ENCODE measurements at regions not wholly inside any gene's neighbourhood (a gene's known extent, or its start where the extent isn't known, plus 50 kb on each side); places are given as distances from the start of the nearest gene placed in this dataset.

DNA sequence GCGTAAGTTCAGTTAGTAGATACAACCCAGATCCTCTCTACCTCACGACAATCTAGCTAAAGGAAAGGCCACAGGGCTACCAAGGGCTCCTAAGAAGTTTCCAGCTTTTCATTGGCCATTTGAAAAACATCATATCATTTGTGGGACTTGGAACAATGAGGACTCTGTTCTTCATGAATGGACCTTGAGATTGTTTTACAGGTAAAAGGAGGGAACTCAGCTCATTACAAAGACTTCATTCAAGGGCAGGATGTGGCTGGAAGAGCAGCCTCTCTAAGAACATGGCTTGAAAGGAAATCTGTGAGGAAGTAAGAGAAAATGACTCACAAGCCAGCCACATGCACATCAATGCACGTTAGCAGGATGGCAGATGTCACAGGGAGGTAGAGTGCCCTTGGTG, 105.9 kb upstream of the SLC7A11 start:
- CTCF ChIA-PET, result no interaction called here
- Histone ChIP-seq H3K9me2 (replicated peaks; ENCODE audit: low read length) (no peaks in the 10 kb centered on the region), H3K4me2 (ENCODE audit: low read length) (peak overlapping the region; percentile 42), H3K27ac (ENCODE audit: low read length) (peak overlapping the region; percentile 97), H3K9ac (ENCODE audit: low read length) (peak overlapping the region; percentile 66), H3K4me3 (ENCODE audit: low read length) (no peak overlapping the region), H3F3A (ENCODE audit: low read length, unreplicated experiment) (no peaks in the 10 kb centered on the region), H4K20me1 (ENCODE audit: low read length) (no peaks in the 10 kb centered on the region), H3K9me3 (ENCODE audit: low read length) (no peaks in the 10 kb centered on the region), H3K4me1 (ENCODE audit: insufficient read depth, low read length) (peaks cover 21% of the 10 kb centered on the region), H3K27me3 (ENCODE audit: low read length) (no peaks in the 10 kb centered on the region), H2AFZ (ENCODE audit: low read length) (peak overlapping the region; percentile 20; the same call in 1 of the 2 replicates), H3K36me3 (ENCODE audit: low read depth, low read length) (no peaks in the 10 kb centered on the region), H3K79me2 (ENCODE audit: low read length) (no peaks in the 10 kb centered on the region)
- intact Hi-C loops (cut with micrococcal nuclease), result no loop called here
- TSS peak; percentile 82 for BruUV-seq (replicated peaks)
- ATAC-seq (peak; percentile 78), DNase-seq (peak; percentile 75)
- POLR2A ChIA-PET (ENCODE audit: unreplicated experiment), result interaction anchor here (0.5 kb wide), 1 partner anchor 125 kb away, joined by 4 read pairs; no protein-coding TSS in a partner anchor
- TF ChIP-seq EZH2phosphoT487 (IDR thresholded peaks at IDR 0.05; ENCODE audit: borderline replicate concordance, low read length) (no peak), EZH2 (IDR thresholded peaks at IDR 0.05; ENCODE audit: low read length, unreplicated experiment) (no peak)
- TF ChIP-seq, protein P1, sequence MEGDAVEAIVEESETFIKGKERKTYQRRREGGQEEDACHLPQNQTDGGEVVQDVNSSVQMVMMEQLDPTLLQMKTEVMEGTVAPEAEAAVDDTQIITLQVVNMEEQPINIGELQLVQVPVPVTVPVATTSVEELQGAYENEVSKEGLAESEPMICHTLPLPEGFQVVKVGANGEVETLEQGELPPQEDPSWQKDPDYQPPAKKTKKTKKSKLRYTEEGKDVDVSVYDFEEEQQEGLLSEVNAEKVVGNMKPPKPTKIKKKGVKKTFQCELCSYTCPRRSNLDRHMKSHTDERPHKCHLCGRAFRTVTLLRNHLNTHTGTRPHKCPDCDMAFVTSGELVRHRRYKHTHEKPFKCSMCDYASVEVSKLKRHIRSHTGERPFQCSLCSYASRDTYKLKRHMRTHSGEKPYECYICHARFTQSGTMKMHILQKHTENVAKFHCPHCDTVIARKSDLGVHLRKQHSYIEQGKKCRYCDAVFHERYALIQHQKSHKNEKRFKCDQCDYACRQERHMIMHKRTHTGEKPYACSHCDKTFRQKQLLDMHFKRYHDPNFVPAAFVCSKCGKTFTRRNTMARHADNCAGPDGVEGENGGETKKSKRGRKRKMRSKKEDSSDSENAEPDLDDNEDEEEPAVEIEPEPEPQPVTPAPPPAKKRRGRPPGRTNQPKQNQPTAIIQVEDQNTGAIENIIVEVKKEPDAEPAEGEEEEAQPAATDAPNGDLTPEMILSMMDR (conservative IDR thresholded peaks at IDR 0.05; ENCODE audit: low read depth, low read length), result no peak

DNA sequence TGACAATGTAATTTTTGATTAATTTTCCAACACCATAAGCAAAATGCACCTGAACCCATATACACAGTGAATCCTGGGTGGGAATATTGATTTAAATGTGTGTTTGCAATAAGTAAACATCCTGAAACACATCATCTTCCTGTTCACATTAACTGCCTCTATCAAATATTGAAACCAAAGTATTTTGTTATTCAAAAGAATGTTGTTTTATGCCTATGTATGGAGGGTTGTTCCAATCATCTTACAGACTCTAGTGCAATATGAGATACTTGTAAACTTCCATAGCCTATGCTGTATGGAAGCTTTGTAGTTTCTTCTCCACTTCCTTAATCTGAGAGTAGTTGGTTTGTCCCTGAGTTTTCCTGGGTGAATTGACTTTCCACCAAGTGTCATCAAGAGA, 105.4 kb upstream of the SLC7A11 start:
- Histone ChIP-seq H3K9ac (ENCODE audit: low read length) (peak overlapping the region; percentile 66), H2AFZ (ENCODE audit: low read length) (peak overlapping the region; percentile 20; the same call in 1 of the 2 replicates), H3K27ac (ENCODE audit: low read length) (peak overlapping the region; percentile 97), H3K27me3 (ENCODE audit: low read length) (no peaks in the 10 kb centered on the region), H3K9me2 (replicated peaks; ENCODE audit: low read length) (no peaks in the 10 kb centered on the region), H3K36me3 (ENCODE audit: low read depth, low read length) (no peaks in the 10 kb centered on the region), H3K4me1 (ENCODE audit: insufficient read depth, low read length) (peaks cover 21% of the 10 kb centered on the region), H3K9me3 (ENCODE audit: low read length) (no peaks in the 10 kb centered on the region), H3K4me2 (ENCODE audit: low read length) (peak overlapping the region; percentile 42), H3F3A (ENCODE audit: low read length, unreplicated experiment) (no peaks in the 10 kb centered on the region), H3K4me3 (ENCODE audit: low read length) (no peak overlapping the region), H3K79me2 (ENCODE audit: low read length) (no peaks in the 10 kb centered on the region), H4K20me1 (ENCODE audit: low read length) (no peaks in the 10 kb centered on the region)
- DNase-seq (peak; percentile 52), ATAC-seq (peak; percentile 74)
- intact Hi-C loops (cut with micrococcal nuclease), result loop anchor here (1.0 kb wide), 1 partner anchor 105 kb away; the partner anchor contains the start of gene SLC7A11
- BruUV-seq (replicated peaks), result TSS peak; percentile 91
- TF ChIP-seq EZH2 (IDR thresholded peaks at IDR 0.05; ENCODE audit: low read length, unreplicated experiment), result no peak
- TF ChIP-seq, protein P1 (conservative IDR thresholded peaks at IDR 0.05; ENCODE audit: low read depth, low read length), result no peak
- no peak for TF ChIP-seq EZH2phosphoT487 (IDR thresholded peaks at IDR 0.05; ENCODE audit: borderline replicate concordance, low read length)
- CTCF ChIA-PET, result no interaction called here
- POLR2A ChIA-PET (ENCODE audit: unreplicated experiment), result no interaction called here

DNA sequence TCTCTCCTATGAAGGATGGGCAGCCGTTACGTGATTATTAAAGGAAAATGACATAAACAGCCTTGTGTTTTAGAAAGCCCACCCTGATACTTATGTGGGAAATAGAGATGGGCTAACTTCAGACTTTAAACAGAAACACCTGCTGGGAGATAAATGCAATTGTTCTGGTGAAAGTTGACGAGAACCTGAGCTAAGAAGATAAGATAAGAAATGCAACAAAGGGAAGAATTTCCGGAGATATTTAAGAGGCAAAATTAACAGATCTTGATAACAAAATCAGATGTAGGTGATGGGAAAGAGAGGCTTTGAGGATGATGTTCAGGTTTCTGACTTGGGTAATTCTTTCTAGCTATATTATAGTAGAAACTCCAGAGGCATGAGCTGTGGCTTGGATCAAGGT, 102.7 kb upstream of the SLC7A11 start:
- no peaks in the 10 kb centered on the region for H4K20me1 ChIP-seq (ENCODE audit: low read length)
- peaks cover 21% of the 10 kb centered on the region for H3K4me1 ChIP-seq (ENCODE audit: insufficient read depth, low read length)
- no peaks in the 10 kb centered on the region for H3K27me3 ChIP-seq (ENCODE audit: low read length)
- intact Hi-C loops (cut with micrococcal nuclease), result no loop called here
- no peak overlapping the region for H3K4me2 ChIP-seq (ENCODE audit: low read length)
- H3K9me3 ChIP-seq (ENCODE audit: low read length), result no peaks in the 10 kb centered on the region
- no peaks in the 10 kb centered on the region for H3K36me3 ChIP-seq (ENCODE audit: low read depth, low read length)
- H2AFZ ChIP-seq (ENCODE audit: low read length), result no peak overlapping the region
- DNase-seq, result no peak
- no peak for ATAC-seq
- H3K9me2 ChIP-seq (replicated peaks; ENCODE audit: low read length), result no peaks in the 10 kb centered on the region
- H3K4me3 ChIP-seq (ENCODE audit: low read length), result no peak overlapping the region
- TF ChIP-seq, protein P1 (conservative IDR thresholded peaks at IDR 0.05; ENCODE audit: low read depth, low read length), result no peak
- TF ChIP-seq EZH2phosphoT487 (IDR thresholded peaks at IDR 0.05; ENCODE audit: borderline replicate concordance, low read length) (no peak), EZH2 (IDR thresholded peaks at IDR 0.05; ENCODE audit: low read length, unreplicated experiment) (no peak)
- no peak overlapping the region for H3K27ac ChIP-seq (ENCODE audit: low read length)
- no TSS peak for BruUV-seq (replicated peaks)
- CTCF ChIA-PET, result no interaction called here
- no peaks in the 10 kb centered on the region for H3K79me2 ChIP-seq (ENCODE audit: low read length)
- POLR2A ChIA-PET (ENCODE audit: unreplicated experiment), result no interaction called here
- H3F3A ChIP-seq (ENCODE audit: low read length, unreplicated experiment), result no peaks in the 10 kb centered on the region
- no peak overlapping the region for H3K9ac ChIP-seq (ENCODE audit: low read length)

All from PC-3 (cell line).